Duodenal mucosa (tissue), 2 donors: ENCODE measurements at regions not wholly inside any gene's neighbourhood (a gene's known extent, or its start where the extent isn't known, plus 50 kb on each side); places are given as distances from the start of the nearest gene placed in this dataset.

Experiments
- H3K27ac ChIP-seq: one replicate; pipeline ENCODE4 v1.7.0; 2013; ENCODE audit warnings: low read depth, low read length
- H3K27me3 ChIP-seq, 2 donors: one replicate each; pipeline ENCODE4 v1.7.0; 2013; ENCODE audit warnings: low read length in 2 of 2, control low read depth in 1 of 2; ENCODE audit not compliant: insufficient read depth in 2 of 2, control insufficient read depth in 1 of 2
- H3K36me3 ChIP-seq, 2 donors: one replicate each; pipeline ENCODE4 v1.7.0; 2013; ENCODE audit warnings: low read length in 2 of 2, control low read depth in 1 of 2; ENCODE audit not compliant: insufficient read depth in 2 of 2, control insufficient read depth in 1 of 2
- H3K4me1 ChIP-seq, 2 donors: one replicate each; pipeline ENCODE4 v1.7.0; 2013; ENCODE audit warnings: low read length in 2 of 2, control low read depth in 1 of 2; ENCODE audit not compliant: insufficient read depth in 2 of 2, control insufficient read depth in 1 of 2
- H3K4me3 ChIP-seq, 2 donors: one replicate each; pipeline ENCODE4 v1.7.0; 2013; ENCODE audit warnings: low read length in 2 of 2, low read depth in 1 of 2
- H3K9ac ChIP-seq, 2 donors: one replicate each; pipeline ENCODE4 v1.7.0; 2013; ENCODE audit warnings: low read length in 2 of 2, low read depth in 1 of 2
- H3K9me3 ChIP-seq, 2 donors: one replicate each; pipeline ENCODE4 v1.7.0; 2013; ENCODE audit warnings: low read length in 2 of 2, control low read depth in 1 of 2; ENCODE audit not compliant: control insufficient read depth in 1 of 2

DNA sequence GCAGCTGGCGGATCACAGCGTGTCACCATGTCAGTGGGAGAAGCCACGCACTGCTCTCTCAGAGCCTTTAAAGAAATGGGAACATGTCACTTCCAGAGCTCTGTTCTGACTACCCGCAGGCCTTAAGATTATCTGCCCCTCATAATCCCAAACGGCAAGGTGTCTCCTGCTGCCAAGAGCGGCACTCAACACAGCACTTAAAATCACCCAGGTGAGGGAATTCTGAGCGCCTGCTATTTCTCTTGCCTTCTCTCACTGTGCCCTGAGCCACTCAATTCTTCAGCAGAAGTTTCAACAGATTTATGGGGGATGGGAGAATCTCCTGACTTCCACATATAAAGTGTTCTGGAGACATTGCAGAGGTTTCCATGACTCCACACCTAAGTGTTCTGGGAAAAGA, 137.9 kb downstream of the LMO4 start:
- no peaks in the 10 kb centered on the region for H3K9me3 ChIP-seq

DNA sequence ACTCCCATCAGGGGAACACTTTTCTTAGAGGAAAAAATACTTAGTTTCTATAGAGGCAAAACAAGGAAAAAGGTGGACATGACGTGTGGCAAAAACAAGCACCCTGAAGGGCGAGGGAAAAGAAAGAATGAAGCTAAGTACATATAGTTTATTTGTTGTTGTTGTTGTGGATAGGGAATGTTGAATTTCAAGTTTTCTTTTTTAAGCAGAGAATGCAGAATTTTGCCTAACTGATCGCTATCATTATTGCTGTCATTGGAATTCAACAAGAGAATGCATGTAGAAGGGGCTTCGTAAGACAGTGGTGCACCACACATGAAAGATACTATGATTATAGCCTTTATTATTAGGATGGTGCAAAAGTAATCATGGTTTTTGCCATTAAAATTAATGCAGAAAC, 144.0 kb downstream of the LMO4 start:
- Histone ChIP-seq H3K4me1 (no peaks in the 10 kb centered on the region), H3K36me3 (no peaks in the 10 kb centered on the region), H3K27ac (no peak overlapping the region), H3K9me3 (no peaks in the 10 kb centered on the region), H3K9ac (no peak overlapping the region), H3K4me3 (no peak overlapping the region), H3K27me3 (no peaks in the 10 kb centered on the region)

More for the DNA sequence above, 137.9 kb downstream of the LMO4 start:
- Histone ChIP-seq H3K27me3 (no peaks in the 10 kb centered on the region), H3K4me3 (no peak overlapping the region), H3K9ac (no peak overlapping the region), H3K36me3 (no peaks in the 10 kb centered on the region), H3K27ac (no peak overlapping the region), H3K4me1 (no peaks in the 10 kb centered on the region)

GRCh38 chr1:87473203-87473661, 144.6 kb downstream of the LMO4 start:
- Histone ChIP-seq H3K27me3 (no peaks in the 10 kb centered on the region), H3K36me3 (no peaks in the 10 kb centered on the region), H3K4me1 (no peaks in the 10 kb centered on the region), H3K9me3 (no peaks in the 10 kb centered on the region), H3K9ac (no peak overlapping the region), H3K4me3 (no peak overlapping the region), H3K27ac (no peak overlapping the region)

DNA sequence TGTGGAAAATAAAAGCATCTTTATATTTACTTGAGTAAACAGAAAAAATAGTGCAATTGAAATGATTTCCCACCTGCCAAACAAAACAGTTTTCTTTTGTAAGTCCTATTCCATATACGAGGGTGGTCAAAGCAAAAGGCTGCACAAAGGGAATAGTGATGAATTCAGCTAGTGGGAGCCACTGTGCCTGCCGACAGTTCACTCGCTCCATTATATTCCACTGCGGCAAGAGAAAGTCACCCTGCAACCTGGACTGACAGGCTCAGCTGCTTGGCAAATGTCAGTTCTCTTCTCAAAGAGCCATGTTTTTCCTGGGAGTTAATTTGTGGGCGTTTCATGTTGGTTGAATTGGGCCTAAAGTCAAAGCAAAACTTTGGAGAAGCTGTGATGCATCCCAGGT, 145.4 kb downstream of the LMO4 start:
- Histone ChIP-seq H3K4me1 (no peaks in the 10 kb centered on the region), H3K36me3 (no peaks in the 10 kb centered on the region), H3K27ac (no peak overlapping the region), H3K9ac (no peak overlapping the region), H3K9me3 (no peaks in the 10 kb centered on the region), H3K4me3 (no peak overlapping the region), H3K27me3 (no peaks in the 10 kb centered on the region)

GRCh38 chr1:87478231-87478630, 149.6 kb downstream of the LMO4 start:
- Histone ChIP-seq H3K4me3 (no peak overlapping the region), H3K27ac (no peak overlapping the region), H3K9me3 (no peaks in the 10 kb centered on the region), H3K4me1 (no peaks in the 10 kb centered on the region), H3K27me3 (no peaks in the 10 kb centered on the region), H3K9ac (no peak overlapping the region), H3K36me3 (no peaks in the 10 kb centered on the region)

DNA sequence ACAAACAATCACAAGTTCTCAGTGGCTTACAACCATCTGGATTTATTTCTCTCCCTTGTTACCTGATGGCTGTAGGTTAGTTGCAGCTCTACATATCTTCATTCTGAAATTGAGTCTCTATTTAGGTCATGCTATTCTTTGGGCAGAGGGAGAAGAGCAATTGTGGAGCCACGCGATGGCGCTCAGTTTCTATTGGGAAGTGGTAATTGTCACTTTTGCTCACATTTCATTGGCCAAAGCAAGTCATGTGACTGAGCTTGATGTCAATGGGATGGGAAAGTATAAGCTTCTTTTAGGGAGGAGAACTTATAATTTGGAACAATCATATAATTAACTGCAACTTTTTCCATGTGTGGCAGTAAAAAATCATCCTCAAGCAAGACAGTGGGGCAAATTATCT, 166.5 kb downstream of the LMO4 start:
- Histone ChIP-seq H3K27ac (no peak overlapping the region), H3K4me3 (no peak overlapping the region), H3K9ac (no peak overlapping the region), H3K9me3 (no peaks in the 10 kb centered on the region), H3K4me1 (peaks cover 0 to 7% of the 10 kb centered on the region in 2 donors), H3K36me3 (no peaks in the 10 kb centered on the region), H3K27me3 (no peaks in the 10 kb centered on the region)

GRCh38 chr1:87495870-87496269, 167.2 kb downstream of the LMO4 start:
- Histone ChIP-seq H3K4me3 (no peak overlapping the region), H3K27ac (no peak overlapping the region)

DNA sequence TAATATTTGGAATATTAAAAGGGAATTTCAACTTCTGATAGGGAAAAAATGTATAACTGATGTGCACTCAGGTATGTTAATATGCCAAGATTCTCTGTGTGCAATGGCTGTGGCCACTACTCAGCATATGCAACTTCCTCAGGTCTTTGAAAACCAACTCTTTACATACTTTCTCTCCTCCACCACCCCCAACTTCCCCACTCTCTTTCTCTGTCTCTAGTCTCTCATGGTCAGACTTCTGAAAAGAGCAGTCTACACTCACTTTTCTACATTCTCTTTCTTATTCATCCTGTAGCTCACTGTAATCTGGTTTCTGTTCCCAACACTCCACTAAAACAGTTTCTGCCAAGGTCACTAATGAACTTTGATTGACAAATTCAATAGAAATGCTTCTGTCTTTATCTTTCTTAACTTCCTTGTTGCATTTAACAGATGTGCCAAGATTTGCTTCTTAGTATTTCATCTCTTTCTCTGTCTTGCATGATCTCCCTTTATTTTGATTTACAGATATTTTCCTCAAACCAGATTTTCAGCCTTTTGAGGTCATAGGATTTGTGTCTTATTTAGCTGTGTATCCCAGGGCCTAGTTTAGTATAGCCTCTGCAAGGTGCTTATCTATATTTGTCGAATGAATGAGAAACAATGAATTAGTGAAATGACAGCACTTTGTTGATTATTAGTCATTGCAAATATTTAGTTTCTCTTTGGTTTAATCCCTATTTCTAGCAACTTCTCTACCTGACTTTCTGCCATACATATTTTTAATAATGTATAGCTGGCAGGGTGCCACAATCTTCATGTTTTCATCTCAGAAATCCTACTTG, 168.9 kb downstream of the LMO4 start:
- H3K27me3 ChIP-seq = no peaks in the 10 kb centered on the region
- H3K27ac ChIP-seq = no peak overlapping the region
- no peak overlapping the region for H3K9ac ChIP-seq
- peaks cover 0 to 7% of the 10 kb centered on the region in 2 donors for H3K4me1 ChIP-seq
- H3K4me3 ChIP-seq = no peak overlapping the region
- no peaks in the 10 kb centered on the region for H3K9me3 ChIP-seq
- no peaks in the 10 kb centered on the region for H3K36me3 ChIP-seq

More at GRCh38 chr1:87495870-87496269, 167.2 kb downstream of the LMO4 start:
- no peaks in the 10 kb centered on the region for H3K36me3 ChIP-seq
- no peak overlapping the region for H3K9ac ChIP-seq
- no peaks in the 10 kb centered on the region for H3K9me3 ChIP-seq
- H3K27me3 ChIP-seq = no peaks in the 10 kb centered on the region
- H3K4me1 ChIP-seq = peaks cover 0 to 7% of the 10 kb centered on the region in 2 donors

GRCh38 chr1:87501738-87502137, 173.1 kb downstream of the LMO4 start:
- no peaks in the 10 kb centered on the region for H3K36me3 ChIP-seq
- H3K4me1 ChIP-seq = peaks cover 0 to 7% of the 10 kb centered on the region in 2 donors
- no peaks in the 10 kb centered on the region for H3K9me3 ChIP-seq
- no peaks in the 10 kb centered on the region for H3K27me3 ChIP-seq
- no peak overlapping the region for H3K9ac ChIP-seq
- H3K4me3 ChIP-seq = no peak overlapping the region
- no peak overlapping the region for H3K27ac ChIP-seq

DNA sequence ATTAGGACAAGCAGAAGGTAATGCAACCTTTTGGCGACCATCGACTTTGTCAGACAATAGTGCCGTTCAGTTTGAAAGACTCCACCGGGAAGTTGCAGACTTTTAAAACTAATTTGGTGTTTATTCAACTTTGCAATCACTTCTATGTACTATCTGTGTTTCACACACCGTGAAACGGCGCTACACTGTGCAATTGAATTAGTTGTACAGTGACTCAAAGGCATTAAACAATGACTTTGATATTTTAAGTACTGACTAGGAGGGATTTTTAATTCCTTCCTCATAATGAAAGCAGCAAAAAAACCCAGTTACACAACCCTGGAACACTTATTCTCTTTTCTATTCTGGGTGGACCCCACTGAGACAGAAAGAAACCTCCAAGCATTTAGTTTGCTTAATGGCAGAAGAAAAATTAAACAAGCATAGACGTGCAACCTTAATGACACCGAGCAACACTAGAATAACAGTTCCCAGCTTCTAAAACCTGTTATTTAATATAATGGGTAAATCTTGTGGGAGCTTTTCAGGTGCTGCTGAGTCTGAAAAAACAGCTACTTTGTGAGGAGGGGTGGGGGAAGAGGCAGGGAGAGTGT, 176.8 kb downstream of the LMO4 start:
- Histone ChIP-seq H3K4me3 (no peak overlapping the region), H3K9me3 (no peaks in the 10 kb centered on the region), H3K27ac (no peak overlapping the region), H3K36me3 (no peaks in the 10 kb centered on the region), H3K4me1 (no peaks in the 10 kb centered on the region), H3K9ac (no peak overlapping the region), H3K27me3 (no peaks in the 10 kb centered on the region)
